GM12864 (cell line): ENCODE measurements at regions not wholly inside any gene's neighbourhood (a gene's known extent, or its start where the extent isn't known, plus 50 kb on each side); places are given as distances from the start of the nearest gene placed in this dataset.

Source experiments
- DNase-seq: peaks from one replicate; pipeline ENCODE4 v3.0.0-alpha.2; 2011; ENCODE audit warnings: low read depth
- H3K4me3 ChIP-seq: 2 replicates; pipeline ENCODE4 v1.5.1; 2011; ENCODE audit warnings: mild to moderate bottlenecking, low read depth, low read length, control low read depth
- CTCF ChIP-seq: IDR thresholded peaks from 2 replicates; pipeline ENCODE4 v1.5.1; 2011; ENCODE audit warnings: low read depth, mild to moderate bottlenecking, moderate library complexity, low read length, control low read depth, inconsistent platforms; ENCODE audit errors: missing control alignments

GRCh38 chrY:12403916-12404315 is 297.1 kb upstream of the USP9Y start:
- no peak for TF ChIP-seq CTCF
- H3K4me3 ChIP-seq = no peak overlapping the region
- DNase-seq = no peak

GRCh38 chrY:12408236-12408635 is 292.8 kb upstream of the USP9Y start:
- no peak overlapping the region for H3K4me3 ChIP-seq
- no peak for DNase-seq
- no peak for TF ChIP-seq CTCF

- DNase-seq = no peak
Measured at GRCh38 chrY:12410696-12411095, 290.3 kb upstream of the USP9Y start.

GRCh38 chrY:12421072-12421787 is 279.8 kb upstream of the USP9Y start:
- DNase-seq = no peak
- no peak for TF ChIP-seq CTCF

More at GRCh38 chrY:12410696-12411095, 290.3 kb upstream of the USP9Y start:
- TF ChIP-seq CTCF = no peak
- H3K4me3 ChIP-seq = no peak overlapping the region

GRCh38 chrY:12421788-12422124 is 279.3 kb upstream of the USP9Y start:
- no peak for TF ChIP-seq CTCF
- no peak overlapping the region for H3K4me3 ChIP-seq
- no peak for DNase-seq

More at GRCh38 chrY:12421072-12421787, 279.8 kb upstream of the USP9Y start:
- H3K4me3 ChIP-seq = no peak overlapping the region

GRCh38 chrY:12422536-12422935 is 278.5 kb upstream of the USP9Y start:
- no peak for DNase-seq
- no peak for TF ChIP-seq CTCF
- no peak overlapping the region for H3K4me3 ChIP-seq

GRCh38 chrY:12423416-12424252 is 277.4 kb upstream of the USP9Y start:
- no peak for DNase-seq
- no peak for TF ChIP-seq CTCF
- H3K4me3 ChIP-seq = no peak overlapping the region
